SK-N-SH treated with all-trans-retinoic acid at 6 μM for 48 hours (cell line): ENCODE measurements at regions not wholly inside any gene's neighbourhood (a gene's known extent, or its start where the extent isn't known, plus 50 kb on each side); places are given as distances from the start of the nearest gene placed in this dataset.

Experiments
- ATAC-seq: fragments of 200-7000 bp; cut with Tn5 transposase; 3 replicates; pipeline ENCODE4 v1.9.1; 2020; ENCODE audit warnings: mild to moderate bottlenecking, moderate library complexity
- ARNTL ChIP-seq: fragments of 450-650 bp; formaldehyde crosslinking; IDR thresholded peaks from 2 replicates; pipeline ENCODE4 v1.5.0; 2020; ENCODE audit warnings: low read depth, mild to moderate bottlenecking, moderate library complexity, borderline replicate concordance
- BACH2 ChIP-seq: fragments of 250-450 bp; sonication (Bioruptor Pico); IDR thresholded peaks from 2 replicates; pipeline ENCODE4 v1.9.0; 2021; ENCODE audit warnings: mild to moderate bottlenecking, borderline replicate concordance
- CREB5 ChIP-seq: fragments of 250-450 bp; sonication (Bioruptor Pico); IDR thresholded peaks from 2 replicates; pipeline ENCODE4 v1.5.1; 2020; ENCODE audit warnings: low read depth, mild to moderate bottlenecking, moderate library complexity
- CSDC2 ChIP-seq: fragments of 250-450 bp; sonication (Bioruptor Pico); IDR thresholded peaks from 2 replicates; pipeline ENCODE4 v1.5.0; 2020; ENCODE audit warnings: mild to moderate bottlenecking, moderate library complexity
- ESRRG ChIP-seq: fragments of 250-450 bp; sonication (Bioruptor Pico); IDR thresholded peaks from 2 replicates; pipeline ENCODE4 v1.6.1; 2021; ENCODE audit warnings: mild to moderate bottlenecking
- GLIS3 ChIP-seq: fragments of 250-450 bp; sonication (Bioruptor Pico); IDR thresholded peaks from 2 replicates; pipeline ENCODE4 v1.5.0; 2020; ENCODE audit warnings: mild to moderate bottlenecking, moderate library complexity
- OSR1 ChIP-seq: fragments of 250-450 bp; sonication (Bioruptor Pico); IDR thresholded peaks from 2 replicates; pipeline ENCODE4 v1.8.0; 2022; ENCODE audit warnings: moderate library complexity, mild to moderate bottlenecking, inconsistent platforms
- PATZ1 ChIP-seq: fragments of 250-450 bp; sonication (Bioruptor Pico); IDR thresholded peaks from 2 replicates; pipeline ENCODE4 v1.8.0; 2020; ENCODE audit warnings: mild to moderate bottlenecking, moderate library complexity, borderline replicate concordance
- POU6F1 ChIP-seq: fragments of 250-450 bp; sonication (Bioruptor Pico); IDR thresholded peaks from 2 replicates; pipeline ENCODE4 v1.8.0; 2021; ENCODE audit warnings: low read depth, mild to moderate bottlenecking, moderate library complexity, borderline replicate concordance
- PPARA ChIP-seq: fragments of 250-450 bp; sonication (Bioruptor Pico); IDR thresholded peaks from 2 replicates; pipeline ENCODE4 v1.5.0; 2020; ENCODE audit warnings: mild to moderate bottlenecking, borderline replicate concordance
- RARB ChIP-seq: fragments of 250-450 bp; sonication (Bioruptor Pico); IDR thresholded peaks from 2 replicates; pipeline ENCODE4 v1.8.0; 2021; ENCODE audit warnings: mild to moderate bottlenecking, moderate library complexity
- SNAI2 ChIP-seq: fragments of 250-450 bp; sonication (Bioruptor Pico); IDR thresholded peaks from 2 replicates; pipeline ENCODE4 v1.5.0; 2020; ENCODE audit warnings: mild to moderate bottlenecking, moderate library complexity
- TCF4 ChIP-seq: fragments of 250-450 bp; sonication (Bioruptor Pico); IDR thresholded peaks from 2 replicates; pipeline ENCODE4 v1.8.0; 2021; ENCODE audit warnings: mild to moderate bottlenecking, moderate library complexity, borderline replicate concordance
- TSHZ2 ChIP-seq: fragments of 250-450 bp; sonication (Bioruptor Pico); IDR thresholded peaks from 2 replicates; pipeline ENCODE4 v1.5.0; 2020; ENCODE audit warnings: mild to moderate bottlenecking, moderate library complexity
- ZC3H10 ChIP-seq: fragments of 250-450 bp; sonication (Bioruptor Pico); IDR thresholded peaks from 2 replicates; pipeline ENCODE4 v1.5.1; 2021; ENCODE audit warnings: mild to moderate bottlenecking, moderate library complexity
- ZFP30 ChIP-seq: fragments of 450-650 bp; formaldehyde crosslinking; IDR thresholded peaks from 2 replicates; pipeline ENCODE4 v1.5.0; 2022; ENCODE audit warnings: mild to moderate bottlenecking, moderate library complexity
- ZNF565 ChIP-seq: fragments of 450-650 bp; formaldehyde crosslinking; conservative IDR thresholded peaks from 2 replicates; pipeline ENCODE4 v1.5.0; 2020; ENCODE audit warnings: low read depth, mild to moderate bottlenecking, moderate library complexity
- ZNF8 ChIP-seq: fragments of 450-650 bp; formaldehyde crosslinking; IDR thresholded peaks from 2 replicates; pipeline ENCODE4 v1.5.0; 2020; ENCODE audit warnings: mild to moderate bottlenecking, moderate library complexity

- TF ChIP-seq ZNF565 (no peak), PPARA (CRISPR knock-in tag) (no peak), PATZ1 (CRISPR knock-in tag) (no peak), ESRRG (no peak), ZNF8 (CRISPR knock-in tag) (no peak), TSHZ2 (no peak), POU6F1 (CRISPR knock-in tag) (no peak), BACH2 (CRISPR knock-in tag) (no peak), OSR1 (CRISPR knock-in tag) (no peak), ARNTL (no peak), CREB5 (CRISPR knock-in tag) (no peak), RARB (CRISPR knock-in tag) (no peak), TCF4 (CRISPR knock-in tag) (no peak), ZFP30 (CRISPR knock-in tag) (no peak), GLIS3 (no peak), SNAI2 (CRISPR knock-in tag) (no peak), ZC3H10 (CRISPR knock-in tag) (no peak)
- TF ChIP-seq, all 23 proteins: peak for 0
- ATAC-seq, result no peak
Observed at GRCh38 chr12:126588586-126589249, 1523.5 kb downstream of the AACS start.

- no peak for ATAC-seq
- TF ChIP-seq ZC3H10 (CRISPR knock-in tag) (no peak), GLIS3 (no peak), OSR1 (CRISPR knock-in tag) (no peak), PPARA (CRISPR knock-in tag) (no peak), ESRRG (no peak), ZFP30 (CRISPR knock-in tag) (no peak)
Observed at GRCh38 chr12:126591533-126591932, 1526.3 kb downstream of the AACS start.

- no peak for ATAC-seq
Observed at GRCh38 chr12:126601184-126602170, 1536.2 kb downstream of the AACS start.

More at GRCh38 chr12:126601184-126602170, 1536.2 kb downstream of the AACS start:
- TF ChIP-seq PATZ1 (CRISPR knock-in tag), result no peak
- no peak for TF ChIP-seq CSDC2 (CRISPR knock-in tag)
- TF ChIP-seq TCF4 (CRISPR knock-in tag), result no peak
- TF ChIP-seq, all 23 proteins: peak for 0
